HL-60 (cell line): ENCODE measurements at regions not wholly inside any gene's neighbourhood (a gene's known extent, or its start where the extent isn't known, plus 50 kb on each side); places are given as distances from the start of the nearest gene placed in this dataset.

Experiments
- POLR2AphosphoS5 ChIP-seq: IDR thresholded peaks from 2 replicates; pipeline ENCODE4 v1.6.1; 2012; ENCODE audit warnings: low read depth
- TF ChIP-seq, protein P1 (sequence below): IDR thresholded peaks from 2 replicates; pipeline ENCODE4 v1.6.1; 2012; ENCODE audit warnings: low read depth; ENCODE audit not compliant: insufficient replicate concordance
- TF ChIP-seq, protein P2 (sequence below): IDR thresholded peaks from one replicate; pipeline ENCODE4 v1.5.1; 2011; ENCODE audit warnings: low read length, control low read depth, inconsistent platforms; ENCODE audit not compliant: insufficient read depth

DNA sequence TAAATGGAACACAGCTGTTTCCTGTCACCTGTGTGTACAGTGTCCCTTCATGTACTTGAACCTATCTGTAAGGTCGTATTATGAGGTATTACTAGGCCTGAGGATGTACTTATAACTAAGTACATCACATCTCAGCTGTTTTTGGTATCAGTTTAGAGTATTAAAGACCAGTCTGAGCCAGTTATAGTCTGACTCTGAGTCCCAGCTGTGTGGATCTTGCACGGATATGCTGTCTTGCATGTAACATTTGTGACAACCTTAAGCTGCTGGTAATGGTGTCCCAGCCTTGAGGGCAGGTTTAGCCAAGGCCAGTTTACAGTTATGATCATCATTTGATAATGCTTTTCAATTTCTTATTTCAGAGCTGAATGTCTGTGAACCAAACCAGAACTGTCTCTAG, 496.3 kb downstream of the SLC4A3 start:
- TF ChIP-seq, protein P1, sequence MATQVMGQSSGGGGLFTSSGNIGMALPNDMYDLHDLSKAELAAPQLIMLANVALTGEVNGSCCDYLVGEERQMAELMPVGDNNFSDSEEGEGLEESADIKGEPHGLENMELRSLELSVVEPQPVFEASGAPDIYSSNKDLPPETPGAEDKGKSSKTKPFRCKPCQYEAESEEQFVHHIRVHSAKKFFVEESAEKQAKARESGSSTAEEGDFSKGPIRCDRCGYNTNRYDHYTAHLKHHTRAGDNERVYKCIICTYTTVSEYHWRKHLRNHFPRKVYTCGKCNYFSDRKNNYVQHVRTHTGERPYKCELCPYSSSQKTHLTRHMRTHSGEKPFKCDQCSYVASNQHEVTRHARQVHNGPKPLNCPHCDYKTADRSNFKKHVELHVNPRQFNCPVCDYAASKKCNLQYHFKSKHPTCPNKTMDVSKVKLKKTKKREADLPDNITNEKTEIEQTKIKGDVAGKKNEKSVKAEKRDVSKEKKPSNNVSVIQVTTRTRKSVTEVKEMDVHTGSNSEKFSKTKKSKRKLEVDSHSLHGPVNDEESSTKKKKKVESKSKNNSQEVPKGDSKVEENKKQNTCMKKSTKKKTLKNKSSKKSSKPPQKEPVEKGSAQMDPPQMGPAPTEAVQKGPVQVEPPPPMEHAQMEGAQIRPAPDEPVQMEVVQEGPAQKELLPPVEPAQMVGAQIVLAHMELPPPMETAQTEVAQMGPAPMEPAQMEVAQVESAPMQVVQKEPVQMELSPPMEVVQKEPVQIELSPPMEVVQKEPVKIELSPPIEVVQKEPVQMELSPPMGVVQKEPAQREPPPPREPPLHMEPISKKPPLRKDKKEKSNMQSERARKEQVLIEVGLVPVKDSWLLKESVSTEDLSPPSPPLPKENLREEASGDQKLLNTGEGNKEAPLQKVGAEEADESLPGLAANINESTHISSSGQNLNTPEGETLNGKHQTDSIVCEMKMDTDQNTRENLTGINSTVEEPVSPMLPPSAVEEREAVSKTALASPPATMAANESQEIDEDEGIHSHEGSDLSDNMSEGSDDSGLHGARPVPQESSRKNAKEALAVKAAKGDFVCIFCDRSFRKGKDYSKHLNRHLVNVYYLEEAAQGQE = no peak
- TF ChIP-seq, protein P2, sequence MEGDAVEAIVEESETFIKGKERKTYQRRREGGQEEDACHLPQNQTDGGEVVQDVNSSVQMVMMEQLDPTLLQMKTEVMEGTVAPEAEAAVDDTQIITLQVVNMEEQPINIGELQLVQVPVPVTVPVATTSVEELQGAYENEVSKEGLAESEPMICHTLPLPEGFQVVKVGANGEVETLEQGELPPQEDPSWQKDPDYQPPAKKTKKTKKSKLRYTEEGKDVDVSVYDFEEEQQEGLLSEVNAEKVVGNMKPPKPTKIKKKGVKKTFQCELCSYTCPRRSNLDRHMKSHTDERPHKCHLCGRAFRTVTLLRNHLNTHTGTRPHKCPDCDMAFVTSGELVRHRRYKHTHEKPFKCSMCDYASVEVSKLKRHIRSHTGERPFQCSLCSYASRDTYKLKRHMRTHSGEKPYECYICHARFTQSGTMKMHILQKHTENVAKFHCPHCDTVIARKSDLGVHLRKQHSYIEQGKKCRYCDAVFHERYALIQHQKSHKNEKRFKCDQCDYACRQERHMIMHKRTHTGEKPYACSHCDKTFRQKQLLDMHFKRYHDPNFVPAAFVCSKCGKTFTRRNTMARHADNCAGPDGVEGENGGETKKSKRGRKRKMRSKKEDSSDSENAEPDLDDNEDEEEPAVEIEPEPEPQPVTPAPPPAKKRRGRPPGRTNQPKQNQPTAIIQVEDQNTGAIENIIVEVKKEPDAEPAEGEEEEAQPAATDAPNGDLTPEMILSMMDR = no peak
- TF ChIP-seq POLR2AphosphoS5 = no peak
